Colon (tissue), 2 donors: ENCODE measurements at regions not wholly inside any gene's neighbourhood (a gene's known extent, or its start where the extent isn't known, plus 50 kb on each side); places are given as distances from the start of the nearest gene placed in this dataset.
"Not testable (repeated sequence)": the region's sequence is repeated elsewhere in the genome, so short reads cannot be mapped to it uniquely, and the experiment has no call there.

Source experiments
- FAIRE-seq: peaks from 2 replicates; lab custom pipeline; 2012; peaks lifted over from hg19 to GRCh38; lab: Jason Lieb, UNC
- donor health status: control.
- donor health status: control.

DNA sequence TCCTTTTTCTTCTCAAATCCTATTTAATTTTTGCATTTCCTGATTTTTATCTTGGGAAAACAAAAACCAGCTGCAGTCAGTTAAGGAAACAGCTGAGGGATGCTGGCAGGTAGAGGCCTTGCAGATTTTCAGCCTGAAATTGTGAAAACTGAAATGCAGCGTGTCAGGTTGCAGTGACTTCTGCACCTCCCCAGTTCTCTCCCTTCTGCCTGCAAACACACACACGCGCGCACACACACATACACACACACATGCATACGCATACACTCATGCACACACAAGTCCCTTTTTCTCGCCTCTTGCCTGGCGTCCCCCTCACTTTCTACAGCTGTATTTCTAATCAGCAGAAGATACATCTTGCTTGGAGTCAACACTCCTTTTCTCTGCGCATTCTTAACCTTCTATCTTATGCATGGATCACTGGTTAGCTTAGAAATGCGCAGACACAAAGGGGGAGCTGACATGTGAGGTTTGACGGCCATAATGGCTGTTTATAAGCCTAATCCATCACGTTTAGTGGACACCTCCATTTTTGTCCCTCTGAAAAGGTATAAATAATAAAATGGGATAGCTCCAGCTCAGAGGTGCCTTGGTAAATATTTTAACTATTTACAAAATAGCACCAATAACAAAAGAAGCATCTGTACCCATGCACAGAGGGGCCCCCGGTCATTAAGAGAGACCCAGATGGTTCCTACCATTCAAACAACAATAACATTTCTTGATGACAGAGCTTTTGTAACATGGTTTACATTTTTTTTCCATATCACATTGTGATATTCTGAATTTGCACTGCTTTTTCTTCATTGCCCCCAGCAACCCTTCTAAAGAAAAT is 392.1 kb upstream of the SALL1 start:
- no peak for FAIRE-seq

DNA sequence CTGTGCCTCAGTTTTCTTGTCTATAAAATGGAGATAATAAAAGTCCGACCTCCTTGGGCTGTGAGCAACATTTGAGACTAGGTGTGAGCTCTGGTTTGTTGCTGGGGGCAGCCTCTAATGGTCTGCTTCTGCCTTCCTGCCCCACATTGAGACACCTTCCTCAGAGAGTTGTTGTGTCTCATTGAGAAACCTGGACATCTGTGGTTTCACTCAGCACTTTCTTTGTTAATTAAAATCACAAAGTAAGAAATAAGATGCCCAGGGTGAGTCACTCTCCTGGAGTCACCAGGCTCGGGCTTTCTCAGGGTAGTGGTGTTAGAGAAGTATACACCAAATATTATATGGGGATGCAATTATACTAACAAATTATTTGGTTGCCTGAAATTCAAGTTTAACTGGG is 389.2 kb upstream of the SALL1 start:
- FAIRE-seq: no peak

DNA sequence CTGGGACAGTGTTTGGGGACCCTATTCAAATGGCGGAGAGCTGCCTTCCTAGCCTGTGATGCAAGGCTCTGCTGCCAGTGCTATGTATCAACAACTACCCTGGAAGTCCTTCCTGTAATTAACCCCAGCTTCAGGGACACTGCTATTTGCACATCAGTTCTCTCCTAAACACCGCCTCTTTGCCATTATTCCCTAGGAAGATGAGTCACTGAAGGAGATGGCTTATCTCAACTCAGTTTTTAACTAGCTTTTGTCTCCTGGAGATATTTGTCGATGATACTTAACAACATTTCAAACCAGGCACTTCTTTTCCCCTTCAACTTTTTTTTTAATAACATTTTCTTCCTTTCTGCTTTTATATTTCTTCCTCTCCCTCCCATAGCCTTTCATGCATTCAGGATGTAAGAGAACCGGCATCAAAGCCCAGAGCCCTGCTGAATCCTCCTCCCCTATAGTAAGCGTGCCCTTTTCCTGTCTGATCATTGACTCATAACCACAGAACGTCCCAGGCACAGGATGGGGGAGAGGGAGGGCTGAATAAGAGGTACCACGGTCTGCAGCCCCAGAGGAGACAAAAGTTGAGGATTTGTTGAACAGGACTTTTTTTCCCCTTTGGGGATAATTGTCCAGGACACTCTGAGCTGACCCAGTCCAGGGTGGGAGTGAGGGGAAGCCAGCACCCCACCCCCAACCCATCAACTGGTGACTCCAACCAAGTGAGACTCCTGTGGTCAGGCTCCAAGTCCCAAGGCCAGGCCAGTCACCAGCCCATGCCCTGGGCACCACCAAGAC is 387.8 kb upstream of the SALL1 start:
- FAIRE-seq: no peak

DNA sequence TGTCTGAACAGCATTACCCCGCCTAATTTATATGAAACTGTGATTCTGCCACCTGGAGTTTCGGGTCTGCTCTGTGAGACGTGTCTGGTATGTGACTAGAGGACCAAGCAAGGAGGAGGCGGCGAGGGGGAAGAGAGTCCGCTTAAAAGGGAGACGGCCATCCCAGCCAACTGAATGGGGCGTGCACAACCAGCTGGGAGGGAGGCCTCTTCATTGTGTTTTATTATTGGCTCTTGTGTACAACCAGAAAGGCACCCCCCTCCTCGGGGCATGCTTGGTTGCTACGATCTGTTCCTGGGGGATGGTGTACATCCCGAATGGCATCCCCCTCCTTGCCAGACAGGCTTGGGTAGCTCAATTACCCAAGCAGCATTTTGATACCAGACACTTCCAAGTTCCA is 384.5 kb upstream of the SALL1 start:
- FAIRE-seq: no peak

DNA sequence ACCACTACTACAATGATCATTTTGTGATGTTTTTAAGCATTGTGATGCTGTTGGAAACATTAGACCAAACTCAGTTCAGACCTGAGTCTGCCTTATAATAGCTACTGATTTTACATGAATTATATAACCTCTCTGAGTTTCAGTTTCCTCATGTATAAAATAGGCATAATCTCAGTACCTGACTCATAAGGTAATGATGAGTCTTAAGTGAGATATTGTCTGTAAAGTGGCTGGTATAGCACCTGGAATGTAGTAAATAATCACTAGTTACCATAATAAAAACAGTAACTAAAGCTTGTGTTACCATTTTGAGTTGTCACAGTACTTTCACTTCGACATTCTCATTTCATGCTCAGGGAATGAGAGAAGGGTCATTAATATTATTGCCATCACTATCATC is 381.5 kb upstream of the SALL1 start:
- no peak for FAIRE-seq

DNA sequence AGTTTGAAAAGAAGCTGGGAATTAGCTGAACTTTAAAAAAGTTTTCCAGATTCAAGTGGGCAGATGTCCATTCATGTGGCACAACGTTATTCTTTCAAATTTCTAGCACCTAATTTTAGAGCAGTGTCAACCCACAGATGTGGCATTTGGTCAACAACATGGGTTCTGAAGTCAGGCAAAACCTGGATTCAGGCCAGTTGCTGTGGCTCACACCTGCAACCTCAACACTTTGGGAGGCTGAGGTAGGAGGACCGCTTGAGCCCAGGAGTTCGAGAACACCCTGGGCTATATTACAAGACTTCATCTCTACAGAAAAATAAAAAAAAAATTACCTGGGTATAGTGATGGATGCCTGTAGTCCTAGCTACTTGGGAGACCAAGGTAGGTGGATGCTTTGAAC is 380.2 kb upstream of the SALL1 start:
- FAIRE-seq: no peak

DNA sequence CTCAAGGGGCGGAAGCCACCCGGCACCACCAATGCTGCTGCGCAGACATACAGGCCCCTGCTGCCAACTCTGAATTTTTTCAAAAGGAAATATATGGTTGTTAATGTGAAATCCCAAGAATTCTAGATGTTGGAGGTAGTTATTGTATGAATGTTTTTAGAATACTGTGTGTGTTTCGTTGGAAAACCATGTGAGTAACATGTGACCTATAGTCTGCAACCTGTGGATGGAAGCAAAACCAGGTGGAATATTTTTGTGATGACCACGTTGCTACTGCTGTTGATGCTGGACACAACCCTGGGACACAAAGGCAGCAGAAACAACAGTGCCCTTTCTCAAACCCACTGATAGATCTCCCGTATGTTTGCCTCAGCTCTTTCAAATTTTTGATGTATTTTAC is 376.3 kb upstream of the SALL1 start:
- FAIRE-seq: no peak

DNA sequence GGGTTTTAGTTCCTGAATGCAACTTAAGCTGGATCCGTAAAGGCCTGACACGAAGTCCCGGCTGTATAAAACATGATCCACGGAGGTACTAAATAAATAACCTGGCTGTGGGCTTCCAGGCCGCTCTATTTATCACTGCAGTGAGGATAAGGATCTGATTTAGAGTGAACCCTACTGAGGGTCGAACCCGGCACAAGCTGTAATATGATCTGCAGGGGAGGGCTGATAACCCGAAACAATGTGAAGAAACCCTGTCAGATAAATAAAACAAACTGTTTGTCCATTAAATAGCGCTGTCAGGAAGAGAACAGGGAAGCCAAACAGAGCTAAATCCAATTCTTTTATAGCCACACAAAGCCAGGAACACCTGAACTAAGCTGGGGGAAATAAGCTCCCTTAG is 375.6 kb upstream of the SALL1 start:
- no peak for FAIRE-seq

DNA sequence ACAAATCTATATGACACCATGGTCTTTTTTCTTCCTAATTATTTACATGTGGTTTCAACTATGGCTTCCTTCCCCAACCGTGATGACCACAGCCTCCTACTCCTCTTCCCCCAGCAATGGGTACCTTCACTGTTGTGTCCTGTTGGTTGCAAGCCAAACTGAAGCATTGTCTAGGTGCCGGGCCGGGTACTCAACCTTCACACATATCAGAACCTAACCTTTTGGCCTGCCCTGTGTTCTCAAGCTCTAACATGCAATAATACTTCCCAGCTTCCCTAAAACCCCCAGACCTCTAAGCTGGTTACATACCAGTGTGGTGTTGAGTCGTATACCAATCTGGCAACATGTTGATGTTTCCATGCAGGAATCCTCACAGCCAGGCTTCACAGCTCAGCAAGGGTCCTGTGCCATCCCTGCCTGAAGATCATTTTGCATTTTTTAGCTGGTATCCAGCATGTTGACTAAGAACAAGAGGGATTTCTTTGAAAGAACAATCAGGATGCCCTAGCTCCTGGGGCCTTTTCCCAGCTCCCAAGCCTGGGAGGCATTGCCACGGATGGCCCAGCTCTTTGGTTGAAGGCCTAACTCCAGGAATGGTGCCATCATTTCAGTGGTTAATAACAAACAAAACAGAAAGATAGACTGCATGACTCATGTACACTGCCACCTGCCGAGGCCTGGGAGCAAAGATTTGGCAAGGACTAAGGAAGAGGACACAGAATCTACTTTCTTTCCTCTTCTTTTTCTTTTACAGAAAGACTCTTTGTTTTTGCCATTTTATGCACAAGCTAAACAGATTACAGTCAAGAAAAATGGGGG is 373.7 kb upstream of the SALL1 start:
- FAIRE-seq: no peak

DNA sequence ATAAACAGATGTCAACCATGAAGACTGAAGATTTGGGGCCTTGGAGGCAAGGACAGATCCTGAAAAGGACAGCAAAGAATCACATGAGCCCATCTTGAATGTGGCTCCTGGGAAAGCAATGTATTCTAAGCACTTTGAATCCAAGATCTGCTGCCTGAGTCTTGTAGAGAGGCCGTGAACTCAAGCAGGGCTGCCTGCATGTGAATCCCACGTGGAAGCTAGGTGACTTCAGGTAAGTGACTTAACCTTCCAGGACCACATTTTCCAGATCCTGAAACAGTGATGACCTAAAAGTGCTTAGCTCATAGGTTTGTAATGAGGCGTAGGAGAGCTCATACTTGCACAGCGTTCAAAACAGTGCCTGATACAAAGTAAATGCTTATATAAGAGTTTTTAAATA is 373.0 kb upstream of the SALL1 start:
- no peak for FAIRE-seq

DNA sequence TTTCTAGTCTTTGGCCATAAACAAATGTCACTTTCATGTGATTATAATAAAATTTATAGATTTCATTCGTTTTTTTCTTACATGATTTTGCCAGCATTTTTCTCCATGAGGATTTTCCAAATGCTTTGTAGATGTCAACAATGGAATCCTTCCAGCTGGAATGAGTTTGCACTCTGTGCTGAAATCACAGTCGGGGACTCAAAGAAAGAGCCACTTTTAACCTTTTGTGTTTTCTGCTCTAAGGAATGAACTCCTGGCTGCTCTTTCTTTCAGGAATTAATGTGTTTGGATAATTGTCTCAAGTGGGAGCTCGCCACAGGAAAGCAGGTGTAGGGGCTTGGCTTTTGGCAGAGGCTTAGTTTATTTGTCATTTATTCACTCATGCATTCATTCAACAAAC is 372.3 kb upstream of the SALL1 start:
- no peak for FAIRE-seq

DNA sequence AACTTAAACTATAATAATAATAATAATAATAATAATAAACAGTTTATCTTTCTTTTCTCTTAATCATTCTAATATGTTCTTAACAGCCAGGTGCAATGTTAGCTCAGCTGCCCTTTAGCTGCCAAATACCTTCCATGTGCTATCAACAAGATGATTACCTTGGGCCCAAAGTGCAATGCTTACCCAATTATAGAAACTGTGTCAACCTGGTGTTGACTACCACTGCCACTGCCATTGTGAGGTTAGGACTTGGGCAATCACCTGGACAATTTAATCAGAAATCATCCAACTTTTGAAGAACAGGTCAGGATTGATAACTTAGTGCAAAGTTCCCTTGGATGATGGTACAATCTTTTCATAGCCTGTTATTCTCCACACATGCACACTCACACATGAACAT is 371.8 kb upstream of the SALL1 start:
- FAIRE-seq: no peak

DNA sequence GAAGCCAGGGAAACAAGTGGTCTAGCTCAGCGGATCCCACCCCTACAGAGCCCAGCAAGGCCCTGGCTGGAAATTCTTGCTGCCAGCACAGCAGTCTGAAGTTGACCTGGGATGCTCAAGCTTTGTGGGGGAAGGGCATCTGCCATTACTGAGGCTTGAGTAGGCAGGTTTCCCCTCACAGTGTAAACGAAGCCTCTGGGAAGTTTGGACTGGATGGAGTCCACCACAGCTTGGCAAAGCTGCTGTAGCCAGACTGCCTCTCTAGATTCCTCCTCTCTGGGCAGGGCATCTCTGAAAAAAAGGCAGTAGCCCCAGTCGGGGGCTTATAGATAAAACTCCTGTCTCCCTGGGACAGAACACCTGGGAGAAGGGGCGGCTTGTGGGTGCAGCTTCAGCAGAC is 365.9 kb upstream of the SALL1 start:
- FAIRE-seq: not testable (repeated sequence)

DNA sequence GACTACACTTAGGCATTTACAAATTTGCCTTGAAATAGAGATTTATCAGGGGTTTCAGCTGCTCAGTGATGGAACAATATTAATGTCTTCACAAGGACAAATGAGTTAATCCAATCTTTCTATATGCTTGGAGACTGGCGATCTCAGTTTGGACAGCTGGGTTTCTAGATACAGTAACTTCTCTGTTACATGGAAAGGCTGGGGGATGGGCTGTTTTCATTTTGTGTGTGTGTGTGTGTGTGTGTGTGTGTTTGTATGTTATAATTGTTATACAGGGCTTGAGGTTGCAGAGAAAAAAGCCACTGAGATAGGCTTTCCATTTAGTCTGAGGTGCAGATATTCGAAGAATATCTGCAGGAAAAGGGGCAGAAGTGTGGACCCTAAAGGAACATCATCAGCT is 359.3 kb upstream of the SALL1 start:
- FAIRE-seq: no peak

DNA sequence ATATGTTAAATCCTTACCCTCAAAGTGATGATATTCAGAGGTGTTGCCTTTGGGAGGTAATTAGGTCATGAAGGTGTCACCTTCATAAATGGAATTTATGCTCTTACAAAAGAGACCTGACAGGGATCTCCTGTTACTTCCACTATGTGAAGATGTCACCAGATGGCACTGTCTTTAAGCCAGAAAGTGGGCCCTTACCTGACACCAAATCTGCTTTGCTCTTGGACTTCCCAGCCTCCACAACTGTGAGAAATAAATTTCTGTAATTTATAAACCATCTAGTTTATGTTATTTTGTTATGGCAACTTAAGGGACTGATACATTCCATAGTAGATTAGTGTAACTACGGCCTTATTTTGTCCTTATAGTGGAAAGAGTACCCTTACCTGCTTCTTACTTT is 358.3 kb upstream of the SALL1 start:
- FAIRE-seq: no peak

DNA sequence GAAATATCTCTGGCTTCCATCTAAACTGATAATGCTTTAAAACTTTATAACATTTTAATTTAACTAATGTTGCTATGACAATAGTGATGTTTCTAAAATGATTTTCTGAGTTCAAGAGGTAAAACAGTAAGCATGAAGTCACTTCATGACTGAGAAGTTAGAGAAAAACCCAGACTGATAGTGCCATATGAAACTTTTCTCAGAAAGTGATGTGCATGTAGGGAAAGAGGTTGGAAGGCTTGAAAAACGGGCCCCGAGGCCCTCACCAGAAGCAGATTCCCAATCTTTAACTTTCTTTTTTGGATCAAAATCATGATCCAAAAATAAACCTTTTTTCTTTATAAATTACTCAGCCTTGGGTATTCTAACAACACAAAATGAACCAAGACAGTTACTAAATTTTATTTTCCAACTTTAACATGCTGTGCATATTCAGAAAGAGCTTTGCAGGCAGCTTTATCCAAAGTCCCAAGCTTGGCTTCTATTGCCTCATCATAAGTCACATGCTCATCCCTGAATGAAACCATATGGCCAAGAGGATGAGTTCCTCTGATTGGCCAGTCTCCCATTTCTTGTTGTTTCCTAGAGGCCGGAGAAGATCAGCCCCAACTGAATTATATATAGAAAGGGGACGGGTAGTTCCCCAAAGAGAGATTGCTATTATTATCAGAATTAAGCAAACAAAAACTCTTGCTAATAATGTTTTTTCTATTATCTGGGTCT is 357.6 kb upstream of the SALL1 start:
- no peak for FAIRE-seq

DNA sequence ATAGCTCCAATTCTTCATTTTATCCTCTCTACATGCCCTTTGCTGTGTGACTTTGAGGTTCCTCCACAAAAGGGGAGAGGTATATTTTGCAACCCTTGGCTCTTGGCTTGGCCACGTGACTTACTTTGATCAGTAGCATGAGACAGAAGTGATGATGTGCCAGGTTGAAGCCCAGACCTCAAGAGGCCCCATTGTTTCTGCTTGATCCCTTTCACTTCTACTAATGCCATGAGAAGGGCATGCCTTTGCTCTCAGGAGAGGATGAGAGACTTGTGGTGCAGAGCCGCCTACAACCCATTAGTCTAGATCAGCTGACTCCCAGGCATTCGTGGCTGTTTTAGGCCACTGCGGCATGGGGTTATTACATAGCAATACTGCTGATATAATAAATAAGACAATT is 356.2 kb upstream of the SALL1 start:
- no peak for FAIRE-seq

DNA sequence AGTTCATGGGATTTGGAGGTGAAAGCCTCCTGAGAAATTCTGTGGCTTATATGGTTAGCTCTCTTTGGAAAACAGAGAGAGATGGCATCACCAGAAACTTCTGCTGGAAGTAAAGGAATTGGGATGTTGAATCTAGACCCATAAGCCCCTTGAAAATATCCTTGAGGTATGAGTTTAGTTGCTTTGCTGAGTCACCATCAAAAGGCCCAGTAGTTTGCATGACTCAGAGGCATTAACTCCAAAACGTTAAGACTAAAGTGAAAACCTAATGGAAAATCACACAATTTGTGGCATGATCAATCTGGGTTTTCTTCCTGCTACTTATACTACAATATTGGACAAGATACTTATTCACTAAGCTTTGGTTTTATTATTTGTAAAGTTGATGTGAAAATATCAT is 349.2 kb upstream of the SALL1 start:
- no peak for FAIRE-seq

DNA sequence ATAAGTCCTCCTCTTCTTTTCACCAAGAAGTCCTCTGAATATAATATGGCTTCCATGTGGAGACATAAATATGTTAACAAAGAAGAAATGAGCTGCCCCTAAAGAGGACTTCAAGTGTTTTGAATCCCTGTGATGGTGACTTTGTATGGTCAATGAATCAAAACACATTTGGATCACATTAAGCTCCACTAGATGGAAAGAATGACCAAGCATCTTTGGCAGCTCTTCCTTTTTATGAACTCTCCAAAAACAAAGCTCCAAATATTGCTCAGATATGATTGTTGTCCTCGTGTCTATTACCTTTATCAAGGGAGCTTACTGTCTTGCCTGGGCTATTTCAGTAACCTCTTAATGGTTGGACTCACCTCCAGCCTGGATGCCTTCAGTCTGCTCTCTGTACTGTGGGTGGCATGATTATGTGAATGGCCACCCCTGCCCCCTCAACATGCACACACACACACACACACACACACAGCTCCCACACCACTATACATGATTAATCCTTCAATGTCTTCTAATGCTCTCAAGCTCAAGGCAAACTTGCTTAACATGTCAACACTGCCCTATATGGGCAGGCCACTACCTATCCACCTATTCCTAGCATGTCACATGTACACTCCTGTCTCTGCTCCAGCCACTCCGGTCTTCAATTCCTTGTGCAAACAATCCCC is 346.6 kb upstream of the SALL1 start:
- no peak for FAIRE-seq

DNA sequence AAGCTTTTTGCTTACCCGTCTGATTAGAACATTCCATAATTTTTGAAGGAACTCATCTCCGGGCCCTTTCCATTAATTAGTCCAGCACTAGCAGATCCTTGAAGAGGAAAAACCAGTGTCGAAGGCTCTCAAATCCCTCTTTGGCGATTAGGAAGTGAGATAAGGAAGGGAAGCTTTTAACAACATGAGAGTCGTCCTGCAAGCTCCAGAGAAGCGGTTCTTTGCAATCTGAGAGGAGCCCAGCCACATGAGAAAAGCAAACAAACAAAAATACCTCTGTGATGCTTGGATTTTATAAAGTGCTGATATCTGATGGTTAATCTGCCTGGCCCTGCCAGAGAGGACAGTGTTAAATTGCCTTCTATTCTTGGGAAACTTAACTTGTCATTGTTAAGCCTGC is 339.8 kb upstream of the SALL1 start:
- FAIRE-seq: no peak

DNA sequence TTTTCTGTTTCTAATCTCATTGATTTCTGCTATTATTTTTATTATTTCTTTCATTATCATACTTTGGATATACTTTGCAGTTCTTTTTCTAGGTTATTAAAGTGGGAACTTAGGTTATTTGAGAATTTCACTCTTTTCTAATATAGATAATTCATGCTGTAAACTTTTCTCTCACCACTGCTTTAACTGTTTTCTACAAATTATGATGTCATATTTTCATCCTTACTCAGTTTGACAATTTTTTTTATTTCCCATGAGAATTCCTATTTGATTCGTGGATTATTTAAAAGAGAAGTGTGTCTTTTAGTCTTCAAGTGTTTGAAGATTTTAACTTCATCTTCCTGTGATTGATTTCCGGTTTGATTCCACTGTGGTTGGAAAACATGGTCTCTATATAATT is 336.8 kb upstream of the SALL1 start:
- FAIRE-seq: no peak
